DND-41 (cell line): ENCODE measurements at regions not wholly inside any gene's neighbourhood (a gene's known extent, or its start where the extent isn't known, plus 50 kb on each side); places are given as distances from the start of the nearest gene placed in this dataset.

Experiments used
- CTCF ChIP-seq: IDR thresholded peaks from 2 replicates; pipeline ENCODE4 v1.5.1; 2012; ENCODE audit warnings: borderline replicate concordance, low read length, moderate library complexity, mild to moderate bottlenecking; ENCODE audit not compliant: poor library complexity, severe bottlenecking; ENCODE audit errors: extremely low read depth
- EZH2 ChIP-seq: IDR thresholded peaks from 3 replicates; pipeline ENCODE4 v1.6.1; 2012; ENCODE audit warnings: borderline replicate concordance, low read depth, mild to moderate bottlenecking, moderate library complexity, low read length, inconsistent platforms; ENCODE audit not compliant: severe bottlenecking

DNA sequence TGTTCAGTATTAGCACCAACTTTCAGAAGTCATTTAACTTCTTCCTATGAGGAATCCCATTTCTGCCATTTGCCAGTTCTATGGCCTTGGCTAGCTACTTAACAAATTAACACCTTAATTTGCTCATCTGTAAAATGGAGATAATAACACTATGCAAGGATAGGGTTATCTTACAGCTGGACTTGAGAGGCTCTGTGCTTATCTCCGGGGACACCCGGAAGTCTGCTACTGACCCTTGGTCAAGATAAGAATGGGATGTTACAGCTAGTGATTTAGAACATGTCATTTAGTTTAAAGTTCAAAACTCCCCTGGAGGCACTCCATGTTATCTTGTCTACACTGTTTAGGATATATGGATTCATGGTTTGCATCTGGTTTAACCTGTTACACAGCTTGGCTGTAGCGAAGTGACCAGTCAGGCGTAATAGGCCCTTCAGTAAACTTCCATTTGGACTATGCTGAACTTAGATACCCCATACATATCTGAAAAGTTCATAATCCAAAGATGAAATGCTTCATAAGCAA, 156.0 kb upstream of the CD96 start:
- TF ChIP-seq CTCF = no peak
- no peak for TF ChIP-seq EZH2
